Lung (tissue), 11 donors: ENCODE measurements at regions not wholly inside any gene's neighbourhood (a gene's known extent, or its start where the extent isn't known, plus 50 kb on each side); places are given as distances from the start of the nearest gene placed in this dataset.

Source experiments
- ATAC-seq: fragments of 200-7000 bp; cut with Tn5 transposase; one replicate; pipeline ENCODE4 v1.9.1; 2020; ENCODE audit warnings: moderate number of reproducible peaks; ENCODE audit not compliant: insufficient read depth, low FRiP score
- DNase-seq, 3 donors: peaks; one replicate each; pipeline ENCODE4 v3.0.0-alpha.2; 2013 to 2017
- H3K27ac ChIP-seq, 2 donors: one replicate each; pipeline ENCODE4 v1.5.1; 2013; ENCODE audit warnings: mild to moderate bottlenecking in 2 of 2, moderate library complexity in 2 of 2, control low read depth in 1 of 2, inconsistent platforms in 1 of 2, low read depth in 1 of 2, low read length in 1 of 2
- H3K27me3 ChIP-seq, 3 donors: one replicate each; pipeline ENCODE4 v1.5.1; 2013; ENCODE audit warnings: low read length in 2 of 3; ENCODE audit not compliant: control insufficient read depth in 3 of 3, insufficient read depth in 3 of 3
- H3K36me3 ChIP-seq, 4 donors: one replicate each; pipeline ENCODE4 v1.5.1; 2013; ENCODE audit warnings: low read length in 4 of 4, mild to moderate bottlenecking in 1 of 4, moderate library complexity in 1 of 4; ENCODE audit not compliant: control insufficient read depth in 4 of 4, insufficient read depth in 4 of 4
- H3K4me1 ChIP-seq, 5 donors: one replicate each; pipeline ENCODE4 v1.5.1; 2013; ENCODE audit warnings: low read length in 5 of 5, mild to moderate bottlenecking in 2 of 5, moderate library complexity in 1 of 5; ENCODE audit not compliant: control insufficient read depth in 5 of 5, insufficient read depth in 5 of 5
- H3K4me3 ChIP-seq: one replicate; pipeline ENCODE4 v1.5.1; 2013; ENCODE audit warnings: mild to moderate bottlenecking, control low read depth, moderate library complexity
- H3K9ac ChIP-seq, 2 donors: one replicate each; pipeline ENCODE4 v1.5.1; 2013; ENCODE audit warnings: low read length in 2 of 2, control low read depth in 1 of 2; ENCODE audit not compliant: insufficient read depth in 1 of 2
- H3K9me3 ChIP-seq, 4 donors: one replicate each; pipeline ENCODE4 v1.5.1; 2013; ENCODE audit warnings: low read length in 3 of 4, mild to moderate bottlenecking in 1 of 4, moderate library complexity in 1 of 4; ENCODE audit not compliant: control insufficient read depth in 4 of 4, insufficient read depth in 3 of 4
- CTCF ChIP-seq: IDR thresholded peaks from 2 replicates; pipeline ENCODE4 v1.5.1; 2012; ENCODE audit warnings: mild to moderate bottlenecking; ENCODE audit errors: control extremely low read depth, extremely low read depth
- WGBS, 2 donors: extraction: QIAGEN DNeasy Blood & Tissue Kit; methylation state at CpG; one replicate each; pipeline ENCODE4 v1.1.7; 2013; 5-methylcytosine and 5-hydroxymethylcytosine counted together
- donor health status: control.
- donor health status: control.
- donor health status: Bipolar disorder and iron deficiency.
- donor health status: healthy.
- donor health status: DM: yes; HTN: yes; CAD: no.

- Histone ChIP-seq H3K27me3 (peaks cover 0 to 2% (median 0%) of the 10 kb centered on the region in 3 donors), H3K9me3 (peaks cover 0 to 4% (median 2%) of the 10 kb centered on the region in 4 donors), H3K27ac (no peak overlapping the region), H3K36me3 (no peaks in the 10 kb centered on the region), H3K4me1 (peaks cover 0 to 19% (median 0%) of the 10 kb centered on the region in 5 donors), H3K9ac (no peak overlapping the region), H3K4me3 (no peak overlapping the region)
- TF ChIP-seq CTCF: no peak
- peak; percentile 18 to 62 (median 39) for DNase-seq
- ATAC-seq: no peak
- WGBS, 2 donors: 72 to 81% methylated on average over 9 of the region's 9 CpGs
These were observed 410.9 kb downstream of the TYW1 start for GRCh38 chr7:67407392-67408071.

GRCh38 chr7:67408109-67408508 is 411.5 kb downstream of the TYW1 start:
- TF ChIP-seq CTCF: no peak
- ATAC-seq: no peak
- H3K27me3 ChIP-seq: peaks cover 0 to 2% (median 0%) of the 10 kb centered on the region in 3 donors
- no peaks in the 10 kb centered on the region for H3K36me3 ChIP-seq
- DNase-seq: peak in 1 of 3 donors; percentile 1
- no peak overlapping the region for H3K4me3 ChIP-seq
- peaks cover 0 to 19% (median 0%) of the 10 kb centered on the region in 5 donors for H3K4me1 ChIP-seq
- no peak overlapping the region for H3K27ac ChIP-seq
- H3K9ac ChIP-seq: no peak overlapping the region
- peaks cover 0 to 4% (median 2%) of the 10 kb centered on the region in 4 donors for H3K9me3 ChIP-seq

- Histone ChIP-seq H3K9me3 (peaks cover 0 to 18% (median 5%) of the 10 kb centered on the region in 4 donors), H3K4me1 (peaks cover 0 to 2% (median 0%) of the 10 kb centered on the region in 5 donors), H3K27me3 (peaks cover 0 to 2% (median 0%) of the 10 kb centered on the region in 3 donors), H3K4me3 (no peak overlapping the region), H3K9ac (no peak overlapping the region), H3K27ac (no peak overlapping the region), H3K36me3 (no peaks in the 10 kb centered on the region)
- TF ChIP-seq CTCF: no peak
- 50 to 53% methylated on average over 3 of the region's 3 CpGs for WGBS, 2 donors
- ATAC-seq (no peak), DNase-seq (peak in 2 of 3 donors; percentile 22 to 32)
These were observed 417.0 kb downstream of the TYW1 start for GRCh38 chr7:67413670-67414069.
